Peyer's patch (tissue), 4 donors: ENCODE measurements at regions not wholly inside any gene's neighbourhood (a gene's known extent, or its start where the extent isn't known, plus 50 kb on each side); places are given as distances from the start of the nearest gene placed in this dataset.

Experiments
- DNase-seq, 3 donors: peaks; one replicate each; pipeline ENCODE4 v3.0.0-alpha.2; 2017 to 2019
- H3K27ac ChIP-seq, 4 donors: fragments of 200-600 bp; sonication (generic); one replicate each; pipeline ENCODE4 v1.5.1; 2016 to 2019
- H3K27me3 ChIP-seq, 2 donors: fragments of 200-600 bp; sonication (generic); one replicate each; pipeline ENCODE4 v1.5.1; 2019
- H3K36me3 ChIP-seq, 3 donors: fragments of 200-600 bp; sonication (generic); one replicate each; pipeline ENCODE4 v1.5.1; 2016 to 2019
- H3K4me1 ChIP-seq, 4 donors: fragments of 200-600 bp; sonication (generic); one replicate each; pipeline ENCODE4 v1.5.1; 2016 to 2019
- H3K4me3 ChIP-seq, 4 donors: fragments of 200-600 bp; sonication (generic); 1 replicate in 3 of 4; 2 replicates in 1 of 4; pipeline ENCODE4 v1.5.1; 2016 to 2019; ENCODE audit warnings: mild to moderate bottlenecking in 1 of 4
- H3K9me3 ChIP-seq, 4 donors: fragments of 200-600 bp; sonication (generic); one replicate each; pipeline ENCODE4 v1.5.1; 2016 to 2019; ENCODE audit warnings: mild to moderate bottlenecking in 1 of 4
- CTCF ChIP-seq, 6 experiments: fragments of 450-650 bp in 4 of 6; fragments of 200-600 bp in 2 of 6; sonication (generic) in 1 of 6; IDR thresholded peaks; one replicate each; pipeline ENCODE4 v1.5.1; 2017 to 2019; ENCODE audit warnings: antibody characterized with exemption in 6 of 6, mild to moderate bottlenecking in 3 of 6, moderate library complexity in 1 of 6
- POLR2A ChIP-seq, 2 donors: fragments of 450-650 bp; IDR thresholded peaks; one replicate each; pipeline ENCODE4 v1.5.1; 2017; ENCODE audit warnings: antibody characterized with exemption in 2 of 2, mild to moderate bottlenecking in 2 of 2, moderate library complexity in 2 of 2

GRCh38 chr9:75628952-75629351, 261.5 kb upstream of the PCSK5 start:
- no peak for DNase-seq

GRCh38 chr9:75633451-75634057, 256.9 kb upstream of the PCSK5 start:
- Histone ChIP-seq H3K9me3 (no peaks in the 10 kb centered on the region), H3K27ac (no peak overlapping the region), H3K36me3 (no peaks in the 10 kb centered on the region), H3K4me3 (no peak overlapping the region), H3K4me1 (no peaks in the 10 kb centered on the region), H3K27me3 (no peaks in the 10 kb centered on the region)
- DNase-seq, result no peak
- no peak for TF ChIP-seq CTCF (IDR thresholded peaks at IDR 0.05)
- TF ChIP-seq POLR2A (IDR thresholded peaks at IDR 0.05), result no peak

More at GRCh38 chr9:75628952-75629351, 261.5 kb upstream of the PCSK5 start:
- H3K4me1 ChIP-seq, result no peaks in the 10 kb centered on the region
- TF ChIP-seq CTCF (IDR thresholded peaks at IDR 0.05) (no peak), POLR2A (IDR thresholded peaks at IDR 0.05) (no peak)
- H3K9me3 ChIP-seq, result no peaks in the 10 kb centered on the region
- no peak overlapping the region for H3K27ac ChIP-seq
- H3K27me3 ChIP-seq, result no peaks in the 10 kb centered on the region
- no peak overlapping the region for H3K4me3 ChIP-seq
- H3K36me3 ChIP-seq, result no peaks in the 10 kb centered on the region

- no peaks in the 10 kb centered on the region for H3K9me3 ChIP-seq
- no peak for DNase-seq
- no peak overlapping the region for H3K4me3 ChIP-seq
- H3K36me3 ChIP-seq, result no peaks in the 10 kb centered on the region
- no peaks in the 10 kb centered on the region for H3K4me1 ChIP-seq
- TF ChIP-seq CTCF (IDR thresholded peaks at IDR 0.05) (no peak), POLR2A (IDR thresholded peaks at IDR 0.05) (no peak)
- H3K27ac ChIP-seq, result no peak overlapping the region
- no peaks in the 10 kb centered on the region for H3K27me3 ChIP-seq
These were observed 253.9 kb upstream of the PCSK5 start for GRCh38 chr9:75636427-75637045.

GRCh38 chr9:75639971-75640610, 250.4 kb upstream of the PCSK5 start:
- no peak overlapping the region for H3K27ac ChIP-seq
- H3K4me1 ChIP-seq, result no peaks in the 10 kb centered on the region
- no peak overlapping the region for H3K4me3 ChIP-seq
- H3K36me3 ChIP-seq, result no peaks in the 10 kb centered on the region
- no peak for DNase-seq
- no peak for TF ChIP-seq POLR2A (IDR thresholded peaks at IDR 0.05)
- TF ChIP-seq CTCF (IDR thresholded peaks at IDR 0.05), result no peak
- no peaks in the 10 kb centered on the region for H3K9me3 ChIP-seq
- H3K27me3 ChIP-seq, result no peaks in the 10 kb centered on the region

- no peak overlapping the region for H3K27ac ChIP-seq
- H3K36me3 ChIP-seq, result no peaks in the 10 kb centered on the region
- H3K4me1 ChIP-seq, result no peaks in the 10 kb centered on the region
- no peak overlapping the region for H3K4me3 ChIP-seq
- no peak for TF ChIP-seq CTCF (IDR thresholded peaks at IDR 0.05)
- no peak for TF ChIP-seq POLR2A (IDR thresholded peaks at IDR 0.05)
- no peaks in the 10 kb centered on the region for H3K27me3 ChIP-seq
- no peak for DNase-seq
- no peaks in the 10 kb centered on the region for H3K9me3 ChIP-seq
These were observed 248.0 kb upstream of the PCSK5 start for GRCh38 chr9:75642522-75642921.
